Spinal cord (tissue), 9 donors: ENCODE measurements at regions not wholly inside any gene's neighbourhood (a gene's known extent, or its start where the extent isn't known, plus 50 kb on each side); places are given as distances from the start of the nearest gene placed in this dataset.

ENCODE experiments used
- DNase-seq, 6 donors: peaks; one replicate each; pipeline versions ENCODE4 v3.0.0 to v3.0.0-alpha.2; 2013 to 2015; ENCODE audit warnings: low spot score in 6 of 6, low read depth in 4 of 6
- H3K27ac ChIP-seq: one replicate; pipeline ENCODE4 v1.5.1; 2013; ENCODE audit warnings: low read depth, low read length, control low read depth
- H3K27me3 ChIP-seq: one replicate; pipeline ENCODE4 v1.6.1; 2013; ENCODE audit warnings: low read length; ENCODE audit not compliant: control insufficient read depth, insufficient read depth
- H3K36me3 ChIP-seq: one replicate; pipeline ENCODE4 v1.6.1; 2013; ENCODE audit warnings: low read length; ENCODE audit not compliant: control insufficient read depth, insufficient read depth
- H3K4me1 ChIP-seq: one replicate; pipeline ENCODE4 v1.6.1; 2013; ENCODE audit warnings: low read length; ENCODE audit not compliant: control insufficient read depth, insufficient read depth
- H3K4me3 ChIP-seq: one replicate; pipeline ENCODE4 v1.5.1; 2013; ENCODE audit warnings: low read depth, low read length, control low read depth
- H3K9me3 ChIP-seq: one replicate; pipeline ENCODE4 v1.6.1; 2013; ENCODE audit warnings: low read length; ENCODE audit not compliant: control insufficient read depth, insufficient read depth
- WGBS: methylation state at CpG from one replicate; pipeline ENCODE4 v1.1.5; 2013; ENCODE audit warnings: missing lambda C conversion rate; ENCODE audit not compliant: insufficient coverage; 5-methylcytosine and 5-hydroxymethylcytosine counted together
- donor health status: healthy.

- H3K4me3 ChIP-seq: no peak overlapping the region
- H3K9me3 ChIP-seq: no peaks in the 10 kb centered on the region
- no peak overlapping the region for H3K27ac ChIP-seq
- no peaks in the 10 kb centered on the region for H3K4me1 ChIP-seq
- H3K27me3 ChIP-seq: no peaks in the 10 kb centered on the region
- no peaks in the 10 kb centered on the region for H3K36me3 ChIP-seq
- WGBS: 28% methylated on average over 6 of the region's 6 CpGs
- peak in 1 of 6 donors; percentile 18 for DNase-seq
These were observed 131.3 kb downstream of the AASDHPPT start for GRCh38 chr11:106208760-106209159.

GRCh38 chr11:106212081-106212480 lies 134.6 kb downstream of the AASDHPPT start:
- Histone ChIP-seq H3K36me3 (no peaks in the 10 kb centered on the region), H3K27ac (no peak overlapping the region), H3K27me3 (no peaks in the 10 kb centered on the region), H3K4me3 (no peak overlapping the region), H3K9me3 (no peaks in the 10 kb centered on the region), H3K4me1 (no peaks in the 10 kb centered on the region)
- DNase-seq: no peak
- 67% methylated on average over 1 of the region's 2 CpGs for WGBS

- WGBS: 30% methylated on average over 1 of the region's 1 CpG
- no peaks in the 10 kb centered on the region for H3K27me3 ChIP-seq
- no peaks in the 10 kb centered on the region for H3K4me1 ChIP-seq
- H3K27ac ChIP-seq: no peak overlapping the region
- H3K9me3 ChIP-seq: no peaks in the 10 kb centered on the region
- peak in 2 of 6 donors; percentile 12 to 19 for DNase-seq
- H3K36me3 ChIP-seq: no peaks in the 10 kb centered on the region
- no peak overlapping the region for H3K4me3 ChIP-seq
These were observed 138.8 kb downstream of the AASDHPPT start for GRCh38 chr11:106216281-106216680.

- WGBS: 100% methylated on average over 2 of the region's 2 CpGs
- H3K9me3 ChIP-seq: no peaks in the 10 kb centered on the region
- no peak for DNase-seq
- H3K36me3 ChIP-seq: no peaks in the 10 kb centered on the region
- no peaks in the 10 kb centered on the region for H3K4me1 ChIP-seq
- H3K27me3 ChIP-seq: no peaks in the 10 kb centered on the region
- H3K27ac ChIP-seq: no peak overlapping the region
- H3K4me3 ChIP-seq: no peak overlapping the region
These were observed 140.0 kb downstream of the AASDHPPT start for GRCh38 chr11:106217456-106217855.

GRCh38 chr11:106218106-106218505 lies 140.6 kb downstream of the AASDHPPT start:
- H3K36me3 ChIP-seq: no peaks in the 10 kb centered on the region
- H3K4me3 ChIP-seq: no peak overlapping the region
- DNase-seq: peak in 1 of 6 donors; percentile 25
- H3K27me3 ChIP-seq: no peaks in the 10 kb centered on the region
- H3K4me1 ChIP-seq: no peaks in the 10 kb centered on the region
- no peak overlapping the region for H3K27ac ChIP-seq
- H3K9me3 ChIP-seq: no peaks in the 10 kb centered on the region
- WGBS: 57% methylated on average over 2 of the region's 3 CpGs

- H3K36me3 ChIP-seq: no peaks in the 10 kb centered on the region
- DNase-seq: no peak
- no peaks in the 10 kb centered on the region for H3K4me1 ChIP-seq
- no peak overlapping the region for H3K27ac ChIP-seq
- no peak overlapping the region for H3K4me3 ChIP-seq
- 87% methylated on average over 3 of the region's 4 CpGs for WGBS
- no peaks in the 10 kb centered on the region for H3K9me3 ChIP-seq
- H3K27me3 ChIP-seq: no peaks in the 10 kb centered on the region
These were observed 145.2 kb downstream of the AASDHPPT start for GRCh38 chr11:106222626-106223025.

- H3K27ac ChIP-seq: no peak overlapping the region
- no peak overlapping the region for H3K4me3 ChIP-seq
- H3K27me3 ChIP-seq: no peaks in the 10 kb centered on the region
- H3K9me3 ChIP-seq: no peaks in the 10 kb centered on the region
- no CpG with 5 or more reads among the region's 1 CpG for WGBS
- no peaks in the 10 kb centered on the region for H3K36me3 ChIP-seq
- no peaks in the 10 kb centered on the region for H3K4me1 ChIP-seq
- no peak for DNase-seq
These were observed 146.7 kb downstream of the AASDHPPT start for GRCh38 chr11:106224172-106224571.

- Histone ChIP-seq H3K4me3 (no peak overlapping the region), H3K27ac (no peak overlapping the region), H3K36me3 (no peaks in the 10 kb centered on the region), H3K27me3 (no peaks in the 10 kb centered on the region), H3K4me1 (no peaks in the 10 kb centered on the region), H3K9me3 (no peaks in the 10 kb centered on the region)
- no peak for DNase-seq
- WGBS: 100% methylated on average over 1 of the region's 1 CpG
These were observed 151.5 kb downstream of the AASDHPPT start for GRCh38 chr11:106228996-106229395.

GRCh38 chr11:106231591-106231990 lies 154.1 kb downstream of the AASDHPPT start:
- H3K27me3 ChIP-seq: no peaks in the 10 kb centered on the region
- WGBS: no CpG with 5 or more reads among the region's 2 CpGs

GRCh38 chr11:106233191-106233590 lies 155.7 kb downstream of the AASDHPPT start:
- no CpG with 5 or more reads among the region's 1 CpG for WGBS
- no peak for DNase-seq
- Histone ChIP-seq H3K27me3 (no peaks in the 10 kb centered on the region), H3K4me3 (no peak overlapping the region), H3K27ac (no peak overlapping the region), H3K9me3 (no peaks in the 10 kb centered on the region), H3K4me1 (no peaks in the 10 kb centered on the region), H3K36me3 (no peaks in the 10 kb centered on the region)

More at GRCh38 chr11:106231591-106231990, 154.1 kb downstream of the AASDHPPT start:
- H3K27ac ChIP-seq: no peak overlapping the region
- H3K36me3 ChIP-seq: no peaks in the 10 kb centered on the region
- no peaks in the 10 kb centered on the region for H3K4me1 ChIP-seq
- H3K4me3 ChIP-seq: no peak overlapping the region
- no peak for DNase-seq
- no peaks in the 10 kb centered on the region for H3K9me3 ChIP-seq
